SK-N-DZ (cell line): ENCODE measurements at regions not wholly inside any gene's neighbourhood (a gene's known extent, or its start where the extent isn't known, plus 50 kb on each side); places are given as distances from the start of the nearest gene placed in this dataset.
A peak's percentile ranks its signal among the peaks of the same experiment; 100 is the strongest.

Source experiments
- DNase-seq: peaks from one replicate; pipeline ENCODE4 v3.0.0-alpha.2; 2015; ENCODE audit warnings: low spot score
- small RNA-seq, 2 experiments: library from RNA; depleted of rRNA; stranded (forward); fragments of <200 nt; gene quantifications; one replicate each; pipeline ENCODE3, GENCODE V24; 2014

DNA sequence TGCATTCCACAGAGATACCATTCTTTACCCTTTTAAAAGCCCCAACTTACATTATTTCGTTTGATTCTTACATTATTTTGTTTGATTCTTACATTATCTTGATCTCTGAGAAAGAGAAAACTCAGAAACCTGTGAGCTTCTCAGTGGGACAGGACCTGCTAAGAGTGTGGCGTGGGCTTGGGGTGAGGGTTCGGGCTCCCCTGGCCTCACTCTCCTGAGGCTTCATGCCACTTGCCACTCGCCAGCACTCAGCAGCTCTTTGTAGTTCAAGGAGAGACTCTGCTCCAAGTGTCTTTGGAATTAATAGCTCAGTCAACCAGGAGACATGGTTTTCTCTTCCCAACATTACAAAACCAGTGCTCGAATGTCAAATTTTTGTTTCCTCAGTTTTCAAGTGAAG is 132.4 kb upstream of the RGS17 start:
- no peak for DNase-seq

DNA sequence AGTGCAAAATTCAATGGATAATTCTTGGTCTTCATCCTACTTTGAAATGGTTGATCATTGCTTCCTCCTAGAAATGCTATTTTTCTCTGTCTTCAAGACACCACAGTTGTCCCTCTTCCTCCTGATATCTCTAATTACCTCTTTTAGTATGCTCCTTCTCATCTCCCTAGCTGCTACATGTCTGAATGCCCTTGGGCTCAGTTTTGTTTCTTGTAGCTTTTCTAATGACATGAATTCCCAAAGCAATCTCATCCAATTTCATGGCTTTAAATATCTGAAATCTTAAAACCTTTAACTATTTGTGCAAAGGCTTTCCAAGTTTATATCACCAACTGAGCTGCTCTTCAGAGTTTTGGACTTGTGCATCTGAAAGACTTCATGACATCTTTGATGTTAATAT is 120.2 kb upstream of the RGS17 start:
- DNase-seq = no peak

DNA sequence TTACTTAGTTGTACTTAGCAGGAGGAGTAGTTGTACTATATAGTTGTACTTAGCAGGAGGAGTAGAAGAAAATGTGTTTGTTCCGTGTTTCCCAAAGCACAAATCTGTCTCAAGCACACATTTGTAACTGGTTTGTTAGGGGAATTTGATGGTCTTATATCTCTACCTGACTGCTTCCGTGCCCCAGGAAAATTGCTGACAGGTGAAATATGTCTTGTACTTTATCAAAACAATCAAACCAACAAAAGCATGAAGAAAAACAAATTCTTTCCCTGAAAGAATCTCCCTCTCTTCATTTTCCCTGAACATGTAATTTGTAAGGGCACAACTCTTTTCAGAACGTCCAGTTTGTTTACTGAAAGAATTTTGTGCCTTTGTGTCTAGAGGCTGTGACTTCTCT is 106.6 kb upstream of the RGS17 start:
- DNase-seq = no peak

DNA sequence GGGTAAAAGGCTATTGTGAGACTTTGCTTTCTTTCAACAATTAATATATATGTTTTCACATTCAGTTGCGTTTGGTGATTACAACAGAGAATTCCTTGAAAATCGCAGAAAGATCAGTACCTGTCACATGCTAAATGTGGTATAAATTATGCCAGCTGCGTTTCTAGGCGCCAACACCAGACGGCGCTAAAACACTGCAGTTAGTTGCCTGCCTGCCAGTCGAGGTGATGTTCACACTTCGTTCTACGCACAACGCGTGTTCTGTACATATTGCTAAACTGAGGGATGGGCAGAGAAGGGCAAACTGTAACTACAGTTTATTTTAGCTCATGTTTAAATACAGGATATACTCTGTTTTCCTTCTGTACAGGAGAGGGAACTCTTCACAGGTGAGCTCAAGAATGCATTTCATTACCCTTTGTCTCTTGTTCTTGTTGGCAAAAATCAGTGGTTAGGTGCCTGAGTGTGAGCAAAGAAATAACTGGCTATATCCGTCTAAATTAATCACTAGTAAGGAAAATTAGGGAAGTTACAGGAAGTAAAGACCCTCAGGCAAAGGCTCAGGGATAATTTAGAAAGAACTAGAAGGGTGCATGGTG is 100.1 kb upstream of the RGS17 start:
- DNase-seq = peak; percentile 57

DNA sequence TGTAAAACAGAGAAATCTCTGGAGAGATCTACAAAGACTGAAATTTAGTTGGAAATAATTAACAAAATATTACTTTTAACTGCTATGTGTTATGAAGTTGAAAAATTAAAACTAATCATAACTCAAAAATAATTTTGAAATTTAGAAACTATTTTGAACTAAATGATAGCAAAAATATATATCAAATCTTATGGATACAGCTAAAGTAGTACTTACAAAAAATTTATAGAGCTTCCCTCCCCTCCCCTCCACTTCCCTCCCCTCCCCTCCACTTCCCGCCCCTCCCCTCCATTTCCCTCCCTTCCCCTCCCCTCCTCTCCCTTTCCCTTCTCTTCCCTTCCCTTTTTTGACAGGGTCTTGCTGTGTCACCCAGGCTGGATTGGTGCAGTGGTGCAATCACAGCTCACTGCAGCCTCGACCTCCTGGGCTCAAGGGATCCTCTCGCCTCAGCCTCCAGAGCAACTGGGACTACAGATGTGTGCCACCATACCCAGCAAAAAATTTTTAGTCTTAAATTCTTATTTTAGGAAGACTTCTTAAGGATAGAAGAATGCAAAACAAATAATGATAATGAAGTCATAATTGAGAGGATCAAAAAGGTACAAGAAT is 87.2 kb upstream of the RGS17 start:
- DNase-seq = no peak

DNA sequence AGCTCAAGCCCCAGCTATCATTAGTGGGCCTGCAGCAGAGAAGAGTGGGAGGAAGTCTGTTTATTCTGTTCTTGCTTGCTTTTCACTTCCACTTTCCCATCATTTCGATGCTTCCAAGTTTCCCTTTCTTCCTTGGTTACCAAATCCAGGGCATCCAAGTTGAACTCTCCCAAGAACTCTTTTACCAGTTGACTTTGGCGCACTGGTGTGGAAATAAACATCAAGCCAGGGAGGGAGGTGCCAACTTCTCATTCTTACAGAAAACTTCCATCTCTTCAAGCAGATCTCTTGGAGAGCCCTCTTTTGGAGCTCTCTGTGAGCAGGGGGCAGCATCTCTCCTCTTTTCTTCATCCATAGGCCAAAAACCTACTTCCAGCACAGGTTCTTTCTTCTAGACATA is 85.7 kb upstream of the RGS17 start:
- no peak for DNase-seq

DNA sequence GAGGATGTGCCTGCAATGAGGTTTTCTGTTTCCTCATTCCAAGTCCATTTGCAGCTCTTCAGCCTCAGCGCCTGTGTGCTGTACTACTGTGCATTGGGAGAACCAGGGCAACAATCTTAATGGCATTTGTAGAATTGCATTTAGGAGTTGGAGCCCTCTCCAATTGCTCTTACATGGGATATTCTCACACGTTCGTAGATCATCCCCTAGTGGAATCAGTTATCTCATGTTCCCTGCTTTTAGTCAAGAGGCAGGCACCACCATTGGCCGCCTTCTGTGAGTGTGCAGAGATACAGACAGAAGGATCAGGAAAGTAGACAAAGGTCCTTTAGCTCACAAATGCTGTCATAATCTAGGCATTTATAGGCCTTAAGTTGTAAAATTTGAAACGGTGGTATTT is 84.2 kb upstream of the RGS17 start:
- DNase-seq = peak; percentile 18

DNA sequence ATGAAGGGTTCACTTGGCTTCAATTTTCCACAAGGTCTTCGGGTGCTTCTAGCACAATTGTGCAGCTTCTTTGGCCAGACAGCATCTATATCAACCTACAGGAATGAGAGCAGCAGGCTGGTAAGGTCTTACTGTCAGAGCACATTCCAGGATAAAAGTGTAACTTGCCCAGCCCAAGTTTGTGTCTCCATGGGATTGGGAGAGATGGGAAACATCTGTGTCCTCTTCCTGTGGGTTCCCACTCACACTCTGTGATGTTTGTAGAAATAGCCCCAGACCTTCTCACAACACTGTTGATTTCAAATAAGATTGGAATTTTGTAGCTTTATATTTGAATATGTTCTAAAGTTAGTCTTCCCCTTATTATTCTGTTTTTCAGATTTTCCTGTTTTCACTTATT is 83.4 kb upstream of the RGS17 start:
- DNase-seq = no peak

DNA sequence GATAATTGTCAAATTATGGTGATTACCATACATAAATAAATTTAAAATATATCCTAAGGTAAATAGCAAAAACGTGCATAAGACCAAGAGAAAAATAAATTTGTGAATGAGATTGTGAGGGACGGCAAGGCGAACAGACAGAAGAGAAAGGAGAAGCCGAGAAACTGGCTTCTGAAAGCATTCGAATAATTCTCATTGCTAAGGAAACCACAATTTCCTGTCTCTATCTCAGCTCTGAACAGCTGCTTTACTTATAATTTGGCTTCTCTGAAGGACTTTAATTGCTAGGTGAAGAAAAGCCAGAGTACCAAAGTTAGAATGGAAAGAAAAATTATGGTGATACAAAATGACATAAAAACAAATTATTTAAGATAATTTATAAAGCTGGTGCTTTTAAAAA is 79.0 kb upstream of the RGS17 start:
- DNase-seq = no peak

DNA sequence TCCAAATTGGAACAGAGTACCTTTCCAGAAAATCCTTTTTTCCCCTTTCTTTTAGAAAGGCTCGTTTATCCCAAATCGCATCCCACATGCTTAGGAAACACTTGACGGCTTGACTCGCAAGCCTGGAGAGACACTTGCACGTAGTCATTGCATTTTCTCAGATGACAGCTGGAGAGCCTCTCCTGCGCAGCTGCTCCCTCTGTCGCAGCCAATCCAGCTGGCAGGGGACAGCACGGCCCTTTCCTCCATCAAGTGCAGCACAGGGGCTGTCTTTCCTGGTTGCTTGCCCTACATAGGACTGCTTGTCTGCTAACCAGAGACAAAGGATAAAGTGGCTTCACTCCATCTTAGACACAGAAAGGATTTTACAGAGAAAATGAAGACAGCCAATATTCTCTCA is 77.6 kb upstream of the RGS17 start:
- peak; percentile 63 for DNase-seq

DNA sequence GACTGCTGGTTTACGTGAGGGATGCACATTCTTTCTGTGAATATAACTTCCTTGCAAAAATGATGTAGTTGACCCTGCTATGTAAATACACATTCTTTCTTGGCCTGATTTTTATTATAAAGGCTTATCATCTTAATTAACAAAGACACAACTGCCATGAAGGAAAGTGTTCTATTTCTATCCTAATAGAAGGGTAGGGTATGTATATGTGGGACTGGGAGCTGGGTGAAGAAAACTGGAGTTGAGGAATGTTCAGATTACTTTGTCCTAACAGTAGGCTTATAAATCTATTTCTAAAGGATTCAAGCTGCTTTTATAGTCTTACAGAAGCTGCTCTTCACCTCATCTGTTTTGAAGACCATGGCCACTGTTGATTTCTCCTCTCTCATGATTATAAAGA is 76.5 kb upstream of the RGS17 start:
- DNase-seq = no peak

DNA sequence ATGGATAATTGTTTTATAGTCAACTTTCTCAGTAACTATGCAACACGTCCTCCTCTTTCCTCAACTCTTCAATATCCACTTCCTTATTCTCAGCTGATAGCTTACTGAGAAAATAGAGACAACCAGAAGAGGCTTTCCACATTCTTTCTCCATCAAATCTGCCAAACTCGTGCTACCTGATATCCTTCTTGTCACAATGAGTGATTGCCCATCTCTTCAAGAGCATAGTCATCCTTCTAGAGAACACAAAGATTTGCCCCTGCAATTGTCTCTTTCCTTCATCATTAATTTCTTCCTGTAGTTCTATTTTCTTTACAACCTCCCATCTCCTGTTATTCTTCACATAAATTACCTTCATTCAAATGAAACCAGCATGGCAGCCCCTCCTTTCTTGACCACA is 75.9 kb upstream of the RGS17 start:
- no peak for DNase-seq

DNA sequence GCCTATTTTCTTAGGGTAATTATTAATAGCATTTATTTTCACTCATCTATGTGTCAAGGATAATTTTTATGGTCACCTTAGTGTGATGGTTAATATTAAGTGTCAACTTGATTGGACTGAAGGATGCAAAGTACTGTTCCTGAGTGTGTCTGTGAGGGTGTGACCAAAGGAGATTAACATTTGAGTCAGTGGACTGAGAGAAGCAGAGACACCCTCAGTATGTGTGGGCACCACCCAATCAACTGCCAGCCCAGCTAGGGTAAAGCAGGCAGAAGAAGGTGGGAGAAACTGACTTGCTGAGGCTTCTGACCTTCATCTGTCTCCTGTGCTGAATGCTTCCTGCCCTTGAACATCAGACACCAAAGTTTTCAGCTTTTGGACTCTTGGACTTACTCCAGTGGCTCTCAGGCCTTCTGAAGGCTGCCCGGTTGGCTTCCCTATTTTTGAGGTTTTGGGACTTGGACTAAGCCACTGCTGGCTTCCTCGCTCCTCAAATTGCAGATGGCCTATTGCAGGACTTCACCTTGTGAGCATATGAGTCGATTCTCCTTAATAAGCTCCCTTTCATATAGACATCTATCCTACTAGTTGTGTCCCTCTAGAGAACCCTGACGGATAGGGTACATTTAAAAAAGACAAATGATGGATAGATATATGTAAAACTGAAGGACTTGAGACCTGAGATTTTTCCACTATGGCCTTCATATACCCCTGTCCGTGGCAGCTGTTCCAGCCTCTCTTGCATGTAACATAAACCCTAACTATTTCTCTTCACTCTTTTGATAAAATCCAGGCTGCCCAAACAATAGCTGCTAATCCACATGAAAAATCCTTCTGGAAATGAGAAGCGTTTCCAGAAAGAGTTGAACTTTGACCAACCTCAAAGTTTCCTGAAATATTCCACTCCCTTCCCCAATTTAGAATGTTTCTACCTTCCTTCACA is 62.1 kb upstream of the RGS17 start:
- no peak for DNase-seq

DNA sequence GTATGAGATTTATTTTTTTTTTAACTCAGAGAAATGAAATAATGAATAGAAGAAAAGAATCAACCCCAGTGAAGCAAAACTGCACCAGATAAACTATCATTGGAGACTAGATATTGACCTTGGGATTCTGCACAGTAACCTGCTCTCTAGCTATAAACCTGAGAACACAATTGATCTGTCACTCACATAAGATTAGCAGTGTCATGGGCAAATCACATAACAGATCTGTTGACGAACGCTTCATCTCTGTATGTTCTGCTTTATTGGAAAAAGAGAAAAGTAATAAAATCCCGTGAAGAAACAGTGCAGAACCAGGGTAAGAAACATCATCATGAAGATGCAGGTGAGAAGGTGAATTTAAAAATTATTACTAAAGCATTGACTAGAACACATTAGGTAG is 52.8 kb upstream of the RGS17 start:
- no peak for DNase-seq

Small RNA genes in the stretch of these regions (small RNA-seq; reads per million reads assigned to genes)
- gene AL603908.1 (0 reads per million in 2 experiments), gene MTND3P20 (0 reads per million in 2 experiments), gene MTND4LP20 (0 reads per million in 2 experiments), gene RNA5SP225 (0 to 0.04 reads per million in 2 experiments), gene RNU6-896P (0 reads per million in 2 experiments)
